ENCODE measurements at regions not wholly inside any gene's neighbourhood (a gene's known extent, or its start where the extent isn't known, plus 50 kb on each side); places are given as distances from the start of the nearest gene placed in this dataset.

DNA sequence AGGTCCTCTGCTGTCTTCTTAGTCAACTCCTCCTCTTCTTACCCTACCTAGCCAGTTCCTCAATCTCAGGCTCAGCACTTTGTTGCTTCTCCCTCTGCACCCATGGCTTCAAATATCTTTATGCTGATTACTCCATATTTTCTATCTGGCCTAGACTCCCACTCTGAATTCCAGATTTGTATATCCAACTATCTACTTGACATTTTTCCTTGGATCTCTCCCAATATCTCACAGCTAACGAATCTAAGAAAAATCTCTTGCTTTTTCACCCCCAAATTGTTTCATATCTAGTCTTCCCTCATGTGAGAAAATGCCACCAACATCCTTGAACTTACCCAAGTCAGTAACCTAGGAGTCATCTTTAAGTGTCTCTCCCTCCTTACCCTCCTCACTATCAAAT, 176.4 kb upstream of the ERCC4 start:
- TF ChIP-seq, protein P1, sequence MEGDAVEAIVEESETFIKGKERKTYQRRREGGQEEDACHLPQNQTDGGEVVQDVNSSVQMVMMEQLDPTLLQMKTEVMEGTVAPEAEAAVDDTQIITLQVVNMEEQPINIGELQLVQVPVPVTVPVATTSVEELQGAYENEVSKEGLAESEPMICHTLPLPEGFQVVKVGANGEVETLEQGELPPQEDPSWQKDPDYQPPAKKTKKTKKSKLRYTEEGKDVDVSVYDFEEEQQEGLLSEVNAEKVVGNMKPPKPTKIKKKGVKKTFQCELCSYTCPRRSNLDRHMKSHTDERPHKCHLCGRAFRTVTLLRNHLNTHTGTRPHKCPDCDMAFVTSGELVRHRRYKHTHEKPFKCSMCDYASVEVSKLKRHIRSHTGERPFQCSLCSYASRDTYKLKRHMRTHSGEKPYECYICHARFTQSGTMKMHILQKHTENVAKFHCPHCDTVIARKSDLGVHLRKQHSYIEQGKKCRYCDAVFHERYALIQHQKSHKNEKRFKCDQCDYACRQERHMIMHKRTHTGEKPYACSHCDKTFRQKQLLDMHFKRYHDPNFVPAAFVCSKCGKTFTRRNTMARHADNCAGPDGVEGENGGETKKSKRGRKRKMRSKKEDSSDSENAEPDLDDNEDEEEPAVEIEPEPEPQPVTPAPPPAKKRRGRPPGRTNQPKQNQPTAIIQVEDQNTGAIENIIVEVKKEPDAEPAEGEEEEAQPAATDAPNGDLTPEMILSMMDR (IDR thresholded peaks at IDR 0.05; ENCODE audit: poor library complexity), result no peak
- TF ChIP-seq EZH2 (IDR thresholded peaks at IDR 0.05; ENCODE audit: borderline replicate concordance), result no peak

All from hepatocyte (in vitro differentiated cells).